Progenitor cell of endocrine pancreas (in vitro differentiated cells): ENCODE measurements at regions not wholly inside any gene's neighbourhood (a gene's known extent, or its start where the extent isn't known, plus 50 kb on each side); places are given as distances from the start of the nearest gene placed in this dataset.

Experiments
- DNase-seq: peaks from one replicate; pipeline ENCODE4 v3.0.0; 2021; ENCODE audit warnings: low spot score; ENCODE audit not compliant: unreplicated experiment
- H3K27ac Mint-ChIP-seq: 2 replicates; pipeline ENCODE4 v1.8.0; 2021; ENCODE audit warnings: mild to moderate bottlenecking, moderate library complexity, mixed read lengths
- H3K27me3 Mint-ChIP-seq: 2 replicates; pipeline ENCODE4 v1.8.0; 2021; ENCODE audit warnings: mixed read lengths
- H3K36me3 Mint-ChIP-seq: 2 replicates; pipeline ENCODE4 v1.8.0; 2022; ENCODE audit warnings: mixed read lengths; ENCODE audit not compliant: insufficient read depth
- H3K4me1 Mint-ChIP-seq: 2 replicates; pipeline ENCODE4 v1.8.0; 2021; ENCODE audit warnings: low read depth, mixed read lengths
- H3K4me3 Mint-ChIP-seq: 2 replicates; pipeline ENCODE4 v1.8.0; 2021; ENCODE audit warnings: low read depth, mild to moderate bottlenecking, moderate library complexity, mixed read lengths
- H3K9me3 Mint-ChIP-seq: 2 replicates; pipeline ENCODE4 v1.8.0; 2021; ENCODE audit warnings: low read depth, mixed read lengths
- CTCF ChIP-seq: fragments of 200-600 bp; sonication (generic); IDR thresholded peaks from one replicate; pipeline ENCODE4 v1.5.0; 2021; ENCODE audit warnings: antibody characterized with exemption, mild to moderate bottlenecking; ENCODE audit not compliant: unreplicated experiment

GRCh38 chr5:15021266-15022046, 149.9 kb upstream of the ANKH start:
- Mint-ChIP-seq H3K9me3 (peaks cover 11% of the 10 kb centered on the region), H3K27me3 (peaks cover 3% of the 10 kb centered on the region), H3K27ac (no peak overlapping the region), H3K4me1 (no peaks in the 10 kb centered on the region), H3K36me3 (peaks cover 1% of the 10 kb centered on the region), H3K4me3 (no peak overlapping the region)
- TF ChIP-seq CTCF: no peak
- no peak for DNase-seq

- no peak for TF ChIP-seq CTCF
- Mint-ChIP-seq H3K4me3 (no peak overlapping the region), H3K36me3 (peaks cover 1% of the 10 kb centered on the region), H3K9me3 (peaks cover 11% of the 10 kb centered on the region), H3K27ac (no peak overlapping the region), H3K4me1 (no peaks in the 10 kb centered on the region), H3K27me3 (no peaks in the 10 kb centered on the region)
- DNase-seq: no peak
These were observed 149.2 kb upstream of the ANKH start for GRCh38 chr5:15020736-15021135.

GRCh38 chr5:15014809-15015208, 143.2 kb upstream of the ANKH start:
- Mint-ChIP-seq H3K4me1 (peaks cover 7% of the 10 kb centered on the region), H3K4me3 (no peak overlapping the region), H3K36me3 (peaks cover 1% of the 10 kb centered on the region), H3K9me3 (peaks cover 4% of the 10 kb centered on the region), H3K27ac (no peak overlapping the region), H3K27me3 (no peaks in the 10 kb centered on the region)
- no peak for TF ChIP-seq CTCF
- DNase-seq: no peak

GRCh38 chr5:15013654-15014463, 142.3 kb upstream of the ANKH start:
- H3K27ac Mint-ChIP-seq: no peak overlapping the region

More at GRCh38 chr5:15013654-15014463, 142.3 kb upstream of the ANKH start:
- Mint-ChIP-seq H3K36me3 (peaks cover 1% of the 10 kb centered on the region), H3K4me3 (no peak overlapping the region), H3K27me3 (no peaks in the 10 kb centered on the region), H3K4me1 (peaks cover 7% of the 10 kb centered on the region), H3K9me3 (no peaks in the 10 kb centered on the region)
- no peak for DNase-seq
- peak; percentile 74 for TF ChIP-seq CTCF
